Astrocyte (in vitro differentiated cells and primary cell): ENCODE measurements at regions not wholly inside any gene's neighbourhood (a gene's known extent, or its start where the extent isn't known, plus 50 kb on each side); places are given as distances from the start of the nearest gene placed in this dataset.

Experiments
- DNase-seq: peaks from one replicate; pipeline ENCODE4 v3.0.0-alpha.2; 2010; ENCODE audit warnings: low read depth
- FAIRE-seq: peaks from 2 replicates; lab custom pipeline; 2011; peaks lifted over from hg19 to GRCh38; lab: Jason Lieb, UNC
- H2AFZ ChIP-seq: 2 replicates; pipeline ENCODE4 v1.6.0; 2012; ENCODE audit warnings: low read depth, low read length, inconsistent platforms
- H3K27ac ChIP-seq: 2 replicates; pipeline ENCODE4 v1.5.1; 2011; ENCODE audit warnings: low read depth, low read length, inconsistent platforms
- H3K27me3 ChIP-seq: 2 replicates; pipeline ENCODE4 v1.6.0; 2011; ENCODE audit warnings: low read length, inconsistent platforms; ENCODE audit not compliant: insufficient read depth
- H3K36me3 ChIP-seq: 2 replicates; pipeline ENCODE4 v1.5.1; 2011; ENCODE audit warnings: low read length, inconsistent platforms; ENCODE audit not compliant: insufficient read depth
- H3K4me1 ChIP-seq: 2 replicates; pipeline ENCODE4 v1.5.1; 2011; ENCODE audit warnings: low read length, inconsistent platforms; ENCODE audit not compliant: insufficient read depth
- H3K4me2 ChIP-seq: 2 replicates; pipeline ENCODE4 v1.6.0; 2012; ENCODE audit warnings: low read length, inconsistent platforms
- H3K4me3 ChIP-seq: 2 replicates; pipeline ENCODE4 v1.5.1; 2011; ENCODE audit warnings: low read depth, mild to moderate bottlenecking, low read length, inconsistent platforms; ENCODE audit not compliant: insufficient read depth
- H3K79me2 ChIP-seq: 2 replicates; pipeline ENCODE4 v1.6.0; 2012; ENCODE audit warnings: mild to moderate bottlenecking, low read length, inconsistent platforms; ENCODE audit not compliant: insufficient read depth
- H3K9ac ChIP-seq: 2 replicates; pipeline ENCODE4 v1.6.0; 2012; ENCODE audit warnings: mild to moderate bottlenecking, low read length, inconsistent platforms
- H3K9me3 ChIP-seq: 2 replicates; pipeline ENCODE4 v1.5.1; 2012; ENCODE audit warnings: low read depth, mild to moderate bottlenecking, low read length, inconsistent platforms; ENCODE audit not compliant: insufficient read depth
- H4K20me1 ChIP-seq: 2 replicates; pipeline ENCODE4 v1.6.0; 2012; ENCODE audit warnings: low read length, inconsistent platforms; ENCODE audit not compliant: insufficient read depth
- H3K27ac Mint-ChIP-seq: one replicate; pipeline ENCODE4 v1.8.0; 2021; ENCODE audit warnings: mild to moderate bottlenecking, mixed read lengths; ENCODE audit not compliant: unreplicated experiment
- H3K27me3 Mint-ChIP-seq: one replicate; pipeline ENCODE4 v1.8.0; 2021; ENCODE audit warnings: low read depth, mixed read lengths; ENCODE audit not compliant: unreplicated experiment
- H3K36me3 Mint-ChIP-seq: one replicate; pipeline ENCODE4 v1.8.0; 2021; ENCODE audit warnings: low read depth, mixed read lengths; ENCODE audit not compliant: unreplicated experiment
- H3K4me1 Mint-ChIP-seq: one replicate; pipeline ENCODE4 v1.8.0; 2021; ENCODE audit warnings: low read depth, mixed read lengths; ENCODE audit not compliant: unreplicated experiment
- H3K4me3 Mint-ChIP-seq: one replicate; pipeline ENCODE4 v1.8.0; 2021; ENCODE audit warnings: mild to moderate bottlenecking, moderate library complexity, mixed read lengths; ENCODE audit not compliant: unreplicated experiment
- H3K9me3 Mint-ChIP-seq: one replicate; pipeline ENCODE4 v1.8.0; 2021; ENCODE audit warnings: mild to moderate bottlenecking, mixed read lengths; ENCODE audit not compliant: unreplicated experiment
- CTCF ChIP-seq: IDR thresholded peaks from 2 replicates; pipeline ENCODE4 v1.5.1; 2011; ENCODE audit warnings: low read depth, mild to moderate bottlenecking, inconsistent platforms, low read length, moderate library complexity; ENCODE audit not compliant: insufficient read depth
- EZH2 ChIP-seq: IDR thresholded peaks from 2 replicates; pipeline ENCODE4 v1.6.1; 2012; ENCODE audit warnings: mild to moderate bottlenecking, low read length, inconsistent platforms; ENCODE audit not compliant: insufficient read depth

DNA sequence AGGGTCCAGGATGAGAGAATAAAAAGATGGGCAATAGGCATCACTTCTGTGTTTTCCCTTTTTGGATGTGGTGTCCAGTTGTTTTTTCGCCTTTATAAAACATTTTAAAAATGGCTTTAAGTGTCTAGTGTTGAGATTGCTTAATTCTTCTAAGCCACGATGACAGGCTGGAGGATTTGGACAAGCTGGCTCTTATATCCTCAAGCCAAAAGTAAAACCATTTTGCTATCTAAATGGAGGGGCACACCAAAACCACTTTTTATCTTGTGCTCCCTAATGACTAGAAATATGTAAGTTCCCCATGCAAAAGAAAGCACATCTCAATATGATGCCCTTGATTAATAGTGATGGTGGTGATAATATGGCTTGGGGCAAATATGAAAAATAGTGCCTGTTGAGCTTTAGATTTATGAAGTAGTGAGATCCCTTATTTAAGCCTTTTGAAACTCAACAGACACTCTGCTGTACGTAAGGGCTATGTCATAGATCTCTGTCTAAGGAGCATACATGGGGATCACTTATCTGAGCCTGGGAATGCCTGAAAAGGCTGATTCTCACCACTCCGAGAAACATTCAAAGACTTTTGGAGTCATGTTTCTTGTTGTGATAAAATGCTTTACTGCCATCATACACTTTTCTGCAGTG, 185.5 kb downstream of the KCNS3 start:
- Histone ChIP-seq H3K9ac (no peak overlapping the region), H3K27ac (no peak overlapping the region), H4K20me1 (no peaks in the 10 kb centered on the region), H3K4me2 (no peak overlapping the region), H3K36me3 (no peaks in the 10 kb centered on the region), H3K4me1 (no peaks in the 10 kb centered on the region), H3K79me2 (no peaks in the 10 kb centered on the region), H3K4me3 (no peak overlapping the region), H3K27me3 (no peaks in the 10 kb centered on the region), H2AFZ (no peak overlapping the region), H3K9me3 (peaks cover 3% of the 10 kb centered on the region)
- Mint-ChIP-seq H3K9me3 (no peaks in the 10 kb centered on the region), H3K27ac (no peak overlapping the region), H3K4me1 (no peaks in the 10 kb centered on the region), H3K36me3 (no peaks in the 10 kb centered on the region), H3K4me3 (no peak overlapping the region), H3K27me3 (peaks cover 5% of the 10 kb centered on the region)
- TF ChIP-seq EZH2 (no peak), CTCF (no peak)
- peak; percentile 10 for DNase-seq
- FAIRE-seq: no peak

GRCh38 chr2:18062892-18063291, 184.4 kb downstream of the KCNS3 start:
- peaks cover 3% of the 10 kb centered on the region for H3K9me3 ChIP-seq
- H3K4me3 ChIP-seq: no peak overlapping the region
- H3K9ac ChIP-seq: no peak overlapping the region
- DNase-seq (peak; percentile 16), FAIRE-seq (no peak)
- H3K79me2 ChIP-seq: no peaks in the 10 kb centered on the region
- Mint-ChIP-seq H3K27me3 (peaks cover 5% of the 10 kb centered on the region), H3K36me3 (no peaks in the 10 kb centered on the region), H3K4me1 (no peaks in the 10 kb centered on the region), H3K27ac (no peak overlapping the region), H3K9me3 (no peaks in the 10 kb centered on the region), H3K4me3 (no peak overlapping the region)
- H2AFZ ChIP-seq: no peak overlapping the region
- no peak overlapping the region for H3K4me2 ChIP-seq
- H3K27ac ChIP-seq: no peak overlapping the region
- no peaks in the 10 kb centered on the region for H4K20me1 ChIP-seq
- H3K36me3 ChIP-seq: no peaks in the 10 kb centered on the region
- H3K4me1 ChIP-seq: no peaks in the 10 kb centered on the region
- no peaks in the 10 kb centered on the region for H3K27me3 ChIP-seq
- TF ChIP-seq CTCF (no peak), EZH2 (no peak)

- Histone ChIP-seq H3K79me2 (no peaks in the 10 kb centered on the region), H3K4me1 (no peaks in the 10 kb centered on the region), H4K20me1 (no peaks in the 10 kb centered on the region), H3K4me3 (no peak overlapping the region), H3K27ac (no peak overlapping the region), H3K9ac (no peak overlapping the region), H3K4me2 (no peak overlapping the region), H3K27me3 (no peaks in the 10 kb centered on the region), H2AFZ (no peak overlapping the region), H3K36me3 (no peaks in the 10 kb centered on the region), H3K9me3 (peaks cover 3% of the 10 kb centered on the region)
- no peak for FAIRE-seq
- DNase-seq: no peak
- H3K4me3 Mint-ChIP-seq: no peak overlapping the region
- H3K27ac Mint-ChIP-seq: no peak overlapping the region
- no peaks in the 10 kb centered on the region for H3K9me3 Mint-ChIP-seq
- peaks cover 5% of the 10 kb centered on the region for H3K27me3 Mint-ChIP-seq
- no peaks in the 10 kb centered on the region for H3K4me1 Mint-ChIP-seq
- H3K36me3 Mint-ChIP-seq: no peaks in the 10 kb centered on the region
- TF ChIP-seq CTCF (no peak), EZH2 (no peak)
These were observed 183.2 kb downstream of the KCNS3 start for GRCh38 chr2:18061717-18062116.
